ENCODE measurements at regions not wholly inside any gene's neighbourhood (a gene's known extent, or its start where the extent isn't known, plus 50 kb on each side); places are given as distances from the start of the nearest gene placed in this dataset.
"Not testable (repeated sequence)": the region's sequence is repeated elsewhere in the genome, so short reads cannot be mapped to it uniquely, and the experiment has no call there.

- DNase-seq (ENCODE audit: low read depth in 4 of 4, low spot score in 3 of 4), result no peak
Measured at GRCh38 chr5:145028626-145029025, 806.5 kb downstream of the PRELID2 start.

GRCh38 chr5:145027286-145027685 is 807.9 kb downstream of the PRELID2 start:
- no peak for DNase-seq (ENCODE audit: low read depth in 4 of 4, low spot score in 3 of 4)

GRCh38 chr5:145025775-145026174 is 809.4 kb downstream of the PRELID2 start:
- DNase-seq (ENCODE audit: low read depth in 4 of 4, low spot score in 3 of 4), result no peak

- DNase-seq (ENCODE audit: low read depth in 4 of 4, low spot score in 3 of 4), result no peak
Measured at GRCh38 chr5:145015146-145015545, 820.0 kb downstream of the PRELID2 start.

GRCh38 chr5:145014109-145014508 is 821.0 kb downstream of the PRELID2 start:
- DNase-seq (ENCODE audit: low read depth in 4 of 4, low spot score in 3 of 4), result no peak

GRCh38 chr5:145010834-145011233 is 824.3 kb downstream of the PRELID2 start:
- DNase-seq (ENCODE audit: low read depth in 4 of 4, low spot score in 3 of 4), result no peak

GRCh38 chr5:145008876-145009530 is 826.1 kb downstream of the PRELID2 start:
- DNase-seq (ENCODE audit: low read depth in 4 of 4, low spot score in 3 of 4), result no peak

GRCh38 chr5:144994356-144994755 is 823.7 kb downstream of the KCTD16 start:
- DNase-seq (ENCODE audit: low read depth in 4 of 4, low spot score in 3 of 4), result not testable (repeated sequence)

- DNase-seq (ENCODE audit: low read depth in 4 of 4, low spot score in 3 of 4), result no peak
Measured at GRCh38 chr5:144983101-144983500, 812.4 kb downstream of the KCTD16 start.

- DNase-seq (ENCODE audit: low read depth in 4 of 4, low spot score in 3 of 4), result no peak
Measured at GRCh38 chr5:144979516-144980264, 809.0 kb downstream of the KCTD16 start.

- no peak for DNase-seq (ENCODE audit: low read depth in 4 of 4, low spot score in 3 of 4)
Measured at GRCh38 chr5:144972317-144972716, 801.6 kb downstream of the KCTD16 start.

GRCh38 chr5:144971108-144971850 is 800.6 kb downstream of the KCTD16 start:
- no peak for DNase-seq (ENCODE audit: low read depth in 4 of 4, low spot score in 3 of 4)

- no peak for DNase-seq (ENCODE audit: low read depth in 4 of 4, low spot score in 3 of 4)
Measured at GRCh38 chr5:144960296-144960695, 789.6 kb downstream of the KCTD16 start.

- no peak for DNase-seq (ENCODE audit: low read depth in 4 of 4, low spot score in 3 of 4)
Measured at GRCh38 chr5:144958002-144958401, 787.3 kb downstream of the KCTD16 start.

- DNase-seq (ENCODE audit: low read depth in 4 of 4, low spot score in 3 of 4), result no peak
Measured at GRCh38 chr5:144950996-144951395, 780.3 kb downstream of the KCTD16 start.

- DNase-seq (ENCODE audit: low read depth in 4 of 4, low spot score in 3 of 4), result no peak
Measured at GRCh38 chr5:144947023-144947422, 776.4 kb downstream of the KCTD16 start.

- DNase-seq (ENCODE audit: low read depth in 4 of 4, low spot score in 3 of 4), result no peak
Measured at GRCh38 chr5:144945503-144945902, 774.8 kb downstream of the KCTD16 start.

GRCh38 chr5:144944936-144945335 is 774.3 kb downstream of the KCTD16 start:
- DNase-seq (ENCODE audit: low read depth in 4 of 4, low spot score in 3 of 4), result no peak

- no peak for DNase-seq (ENCODE audit: low read depth in 4 of 4, low spot score in 3 of 4)
Measured at GRCh38 chr5:144941004-144941403, 770.3 kb downstream of the KCTD16 start.

GRCh38 chr5:144918371-144918770 is 747.7 kb downstream of the KCTD16 start:
- no peak for DNase-seq (ENCODE audit: low read depth in 4 of 4, low spot score in 3 of 4)

- no peak for DNase-seq (ENCODE audit: low read depth in 4 of 4, low spot score in 3 of 4)
Measured at GRCh38 chr5:144915452-144915851, 744.8 kb downstream of the KCTD16 start.

- no peak for DNase-seq (ENCODE audit: low read depth in 4 of 4, low spot score in 3 of 4)
Measured at GRCh38 chr5:144913661-144914060, 743.0 kb downstream of the KCTD16 start.
